22Rv1 (cell line): ENCODE measurements at regions not wholly inside any gene's neighbourhood (a gene's known extent, or its start where the extent isn't known, plus 50 kb on each side); places are given as distances from the start of the nearest gene placed in this dataset.

ENCODE experiments used
- H3K27ac ChIP-seq: fragments of 450-650 bp; 2 replicates; pipeline ENCODE4 v1.5.1; 2017
- CTCF ChIP-seq: fragments of 450-650 bp; IDR thresholded peaks from 2 replicates; pipeline ENCODE4 v1.5.1; 2017; ENCODE audit warnings: mild to moderate bottlenecking
- ZFX ChIP-seq: fragments of 450-650 bp; IDR thresholded peaks from 2 replicates; pipeline ENCODE4 v1.6.1; 2017; ENCODE audit warnings: antibody characterized with exemption, borderline replicate concordance

GRCh38 chr1:38101037-38101785 is 54.6 kb upstream of the POU3F1 start:
- no peak for TF ChIP-seq ZFX
- TF ChIP-seq CTCF = no peak
- H3K27ac ChIP-seq = no peak overlapping the region

GRCh38 chr1:38098101-38098847 is 51.7 kb upstream of the POU3F1 start:
- no peak overlapping the region for H3K27ac ChIP-seq
- no peak for TF ChIP-seq CTCF
- TF ChIP-seq ZFX = no peak

GRCh38 chr1:38097284-38097898 is 50.8 kb upstream of the POU3F1 start:
- H3K27ac ChIP-seq = no peak overlapping the region
- TF ChIP-seq ZFX (no peak), CTCF (no peak)
